ENCODE measurements at regions not wholly inside any gene's neighbourhood (a gene's known extent, or its start where the extent isn't known, plus 50 kb on each side); places are given as distances from the start of the nearest gene placed in this dataset.

- H3K27ac ChIP-seq (ENCODE audit: low read depth, low read length, poor library complexity, severe bottlenecking), result no peak overlapping the region
- no TSS peak for BruUV-seq (replicated peaks)
- H3K9me3 ChIP-seq (ENCODE audit: low read depth, low read length, poor library complexity, severe bottlenecking), result no peaks in the 10 kb centered on the region
- no peak for TF ChIP-seq CTCF (conservative IDR thresholded peaks at IDR 0.05; ENCODE audit: low read depth, low read length)
- no peak for TF ChIP-seq EZH2 (IDR thresholded peaks at IDR 0.05; ENCODE audit: borderline replicate concordance, low read depth, low read length, poor library complexity, severe bottlenecking)
- ChIA-PET CTCF (no interaction called here), POLR2A (ENCODE audit: low non-redundant PET) (no interaction called here)
- H3K4me3 ChIP-seq (ENCODE audit: low read depth, low read length, poor library complexity, severe bottlenecking), result no peak overlapping the region
- H3K27me3 ChIP-seq (replicated peaks; ENCODE audit: insufficient read depth, low read depth, low read length, poor library complexity), result no peaks in the 10 kb centered on the region
- DNase-seq (ENCODE audit: low spot score), result no peak
- intact Hi-C loops (cut with micrococcal nuclease; ENCODE audit: unreplicated experiment), result no loop called here
- H3K36me3 ChIP-seq (ENCODE audit: insufficient read depth, low read length, poor library complexity, severe bottlenecking), result no peaks in the 10 kb centered on the region
- H3K4me1 ChIP-seq (ENCODE audit: insufficient read depth, low read length, poor library complexity, severe bottlenecking), result no peaks in the 10 kb centered on the region
Observed at GRCh38 chr3:110958313-110959147, 113.1 kb upstream of the NECTIN3 start.

GRCh38 chr3:110965976-110966375 lies 105.6 kb upstream of the NECTIN3 start:
- BruUV-seq (replicated peaks), result no TSS peak
- intact Hi-C loops (cut with micrococcal nuclease; ENCODE audit: unreplicated experiment), result no loop called here
- CTCF ChIA-PET, result no interaction called here

GRCh38 chr3:110966966-110967663 lies 104.5 kb upstream of the NECTIN3 start:
- POLR2A ChIA-PET (ENCODE audit: low non-redundant PET), result no interaction called here
- Histone ChIP-seq H3K4me1 (ENCODE audit: insufficient read depth, low read length, poor library complexity, severe bottlenecking) (no peaks in the 10 kb centered on the region), H3K9me3 (ENCODE audit: low read depth, low read length, poor library complexity, severe bottlenecking) (no peaks in the 10 kb centered on the region), H3K36me3 (ENCODE audit: insufficient read depth, low read length, poor library complexity, severe bottlenecking) (no peaks in the 10 kb centered on the region), H3K27me3 (replicated peaks; ENCODE audit: insufficient read depth, low read depth, low read length, poor library complexity) (no peaks in the 10 kb centered on the region), H3K4me3 (ENCODE audit: low read depth, low read length, poor library complexity, severe bottlenecking) (no peak overlapping the region), H3K27ac (ENCODE audit: low read depth, low read length, poor library complexity, severe bottlenecking) (no peak overlapping the region)
- no TSS peak for BruUV-seq (replicated peaks)
- no peak for DNase-seq (ENCODE audit: low spot score)
- intact Hi-C loops (cut with micrococcal nuclease; ENCODE audit: unreplicated experiment), result no loop called here
- TF ChIP-seq CTCF (conservative IDR thresholded peaks at IDR 0.05; ENCODE audit: low read depth, low read length) (no peak), EZH2 (IDR thresholded peaks at IDR 0.05; ENCODE audit: borderline replicate concordance, low read depth, low read length, poor library complexity, severe bottlenecking) (no peak)
- CTCF ChIA-PET, result no interaction called here

More at GRCh38 chr3:110965976-110966375, 105.6 kb upstream of the NECTIN3 start:
- POLR2A ChIA-PET (ENCODE audit: low non-redundant PET), result no interaction called here
- DNase-seq (ENCODE audit: low spot score), result no peak
- Histone ChIP-seq H3K9me3 (ENCODE audit: low read depth, low read length, poor library complexity, severe bottlenecking) (no peaks in the 10 kb centered on the region), H3K4me1 (ENCODE audit: insufficient read depth, low read length, poor library complexity, severe bottlenecking) (no peaks in the 10 kb centered on the region), H3K36me3 (ENCODE audit: insufficient read depth, low read length, poor library complexity, severe bottlenecking) (no peaks in the 10 kb centered on the region), H3K27me3 (replicated peaks; ENCODE audit: insufficient read depth, low read depth, low read length, poor library complexity) (no peaks in the 10 kb centered on the region), H3K27ac (ENCODE audit: low read depth, low read length, poor library complexity, severe bottlenecking) (no peak overlapping the region), H3K4me3 (ENCODE audit: low read depth, low read length, poor library complexity, severe bottlenecking) (no peak overlapping the region)
- TF ChIP-seq CTCF (conservative IDR thresholded peaks at IDR 0.05; ENCODE audit: low read depth, low read length) (no peak), EZH2 (IDR thresholded peaks at IDR 0.05; ENCODE audit: borderline replicate concordance, low read depth, low read length, poor library complexity, severe bottlenecking) (no peak)

Measured in A673 (cell line).